GM19193 (cell line): ENCODE measurements at regions not wholly inside any gene's neighbourhood (a gene's known extent, or its start where the extent isn't known, plus 50 kb on each side); places are given as distances from the start of the nearest gene placed in this dataset.

Experiments
- POLR2A ChIP-seq: IDR thresholded peaks from 4 replicates; pipeline ENCODE4 v1.6.1; 2011; ENCODE audit not compliant: insufficient read depth, insufficient read length; ENCODE audit errors: extremely low read depth

DNA sequence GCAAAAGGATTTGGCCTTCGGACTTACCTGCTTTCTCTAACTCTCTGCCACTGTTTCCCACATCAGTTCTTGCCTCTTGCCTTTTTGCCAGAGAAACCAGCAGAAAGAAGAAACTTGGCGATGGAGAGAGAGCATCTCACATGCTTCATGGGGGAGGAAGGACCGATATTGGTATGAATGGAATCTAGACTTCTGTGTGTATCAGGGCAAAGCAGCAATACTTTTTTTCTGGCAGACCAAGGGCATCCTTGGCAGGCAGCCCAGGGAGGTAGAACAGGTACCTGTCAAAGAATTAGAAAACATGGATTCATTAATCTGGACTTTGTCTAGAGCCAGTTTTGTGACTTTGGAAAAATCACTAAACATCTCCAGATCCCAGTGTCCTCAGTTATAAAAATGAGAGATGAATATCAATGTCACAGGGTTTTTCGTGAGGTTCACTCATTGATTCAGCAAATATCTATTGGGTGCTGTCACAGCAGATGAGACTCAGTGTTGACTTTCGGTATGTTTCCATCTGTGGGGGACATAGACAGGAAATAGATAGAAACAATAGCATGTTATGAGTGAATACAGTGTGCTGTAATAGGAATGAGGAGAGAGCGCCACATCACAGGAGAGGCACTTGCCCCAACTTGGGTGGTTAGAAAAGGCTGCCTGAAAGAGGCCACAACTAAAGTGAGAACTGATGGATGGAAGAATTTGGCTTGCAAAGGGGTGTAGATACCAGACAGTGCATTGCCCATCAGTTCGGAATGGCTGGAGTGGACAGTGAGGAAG lies 114.1 kb downstream of the CD83 start:
- TF ChIP-seq POLR2A, result no peak

DNA sequence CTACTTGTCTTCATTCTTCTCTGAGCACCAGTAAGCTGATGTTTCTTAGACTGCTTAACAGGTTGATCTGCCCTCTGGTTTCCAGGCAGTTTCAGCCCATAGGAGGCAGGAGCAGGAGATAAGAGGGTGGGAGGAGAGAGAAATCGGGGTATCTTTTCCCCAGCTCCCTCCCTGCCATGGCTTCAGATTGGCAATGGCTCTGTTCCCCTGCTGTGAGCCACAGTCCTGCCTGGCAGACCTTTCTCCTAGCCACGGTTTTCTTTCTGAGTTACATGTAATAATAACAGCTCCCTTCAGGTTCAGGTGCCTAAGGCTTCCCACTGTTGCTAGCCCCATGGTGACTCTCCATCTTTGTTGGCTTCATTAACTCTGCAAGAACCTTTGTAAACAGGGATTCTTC lies 115.3 kb downstream of the CD83 start:
- no peak for TF ChIP-seq POLR2A

DNA sequence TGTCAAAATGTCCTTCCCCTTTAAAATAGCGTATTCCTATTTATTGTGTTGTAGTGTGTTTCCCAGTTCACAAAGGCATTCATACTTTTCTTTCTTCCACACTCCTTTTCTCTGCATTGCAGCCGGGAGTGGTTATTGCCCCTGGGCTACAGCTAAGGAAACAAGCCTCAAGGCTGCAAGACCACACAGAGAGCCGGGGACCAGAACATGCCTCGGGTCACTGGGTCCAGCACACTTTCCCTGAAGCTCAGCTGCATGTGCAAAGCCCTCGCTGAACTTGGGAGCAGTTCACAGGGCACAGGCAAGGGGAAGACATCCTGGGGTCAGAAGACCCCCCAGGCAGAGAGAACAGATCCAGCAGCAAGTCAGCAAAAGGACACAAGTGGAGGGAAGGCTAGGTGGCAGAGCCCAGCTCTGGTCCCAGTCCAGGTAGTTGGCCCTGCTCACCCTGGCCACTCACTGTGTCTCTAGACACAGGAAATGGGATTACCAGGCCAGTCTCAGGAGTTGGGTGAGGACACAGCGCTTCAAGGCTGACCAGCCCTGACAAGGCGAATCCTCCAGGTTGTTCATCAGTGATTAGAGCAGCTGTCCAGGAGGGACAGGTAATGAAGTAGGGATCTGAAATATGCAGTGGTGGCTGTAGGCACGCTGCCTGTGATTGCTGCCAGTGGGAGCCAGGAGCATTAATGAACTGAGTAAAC lies 118.2 kb downstream of the CD83 start:
- TF ChIP-seq POLR2A, result no peak

DNA sequence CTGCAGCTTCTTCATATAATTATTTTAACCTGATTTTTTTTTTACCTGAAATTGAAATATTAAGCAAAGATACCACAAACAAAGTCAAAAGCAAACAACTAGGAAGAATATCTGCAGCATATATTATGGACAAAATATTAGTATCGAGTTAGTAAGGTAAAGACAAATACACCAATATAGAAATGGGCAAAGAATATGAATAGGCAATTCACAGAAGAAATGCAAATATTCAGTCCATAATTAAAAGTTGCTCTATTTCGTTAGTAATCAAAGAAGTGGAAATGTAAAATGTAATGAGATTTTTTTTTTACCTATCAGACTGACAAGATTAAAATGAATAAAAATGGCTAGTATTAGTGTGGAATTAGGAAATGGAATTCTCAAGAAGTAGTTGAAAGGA lies 121.5 kb downstream of the CD83 start:
- no peak for TF ChIP-seq POLR2A

DNA sequence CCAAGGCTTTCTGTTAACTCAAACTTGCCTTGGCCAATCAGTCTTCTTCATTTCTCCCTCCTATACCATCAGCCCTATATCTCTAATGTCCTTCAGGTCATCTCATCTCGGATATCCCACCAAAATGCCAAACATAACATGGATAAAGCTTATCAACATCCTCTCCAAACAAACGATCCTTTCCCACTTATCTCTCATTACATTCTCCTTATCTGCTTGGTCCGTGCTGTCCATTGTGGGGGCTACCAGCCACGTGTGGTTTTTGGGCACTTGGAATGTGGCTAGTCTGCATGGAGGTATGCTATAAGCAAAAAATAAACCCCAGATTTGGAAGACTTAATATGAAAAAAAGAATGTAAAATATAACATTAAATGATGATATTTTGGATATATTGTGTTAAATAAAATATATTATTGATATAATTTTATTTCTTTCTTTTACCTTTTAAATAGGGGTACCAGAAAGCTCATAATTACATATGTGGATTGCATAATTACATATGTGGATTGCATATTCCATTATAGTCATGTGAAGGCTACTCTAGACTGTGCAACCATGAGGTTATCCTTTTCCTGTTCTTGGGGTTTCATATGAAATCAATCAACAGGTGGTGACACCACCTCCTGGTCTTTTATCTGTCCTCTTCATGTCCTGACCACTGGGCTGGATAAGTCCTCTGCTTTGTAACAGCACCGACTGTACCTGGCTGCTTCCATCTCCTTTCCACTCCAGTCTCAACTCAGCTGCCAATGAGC lies 123.0 kb downstream of the CD83 start:
- no peak for TF ChIP-seq POLR2A

DNA sequence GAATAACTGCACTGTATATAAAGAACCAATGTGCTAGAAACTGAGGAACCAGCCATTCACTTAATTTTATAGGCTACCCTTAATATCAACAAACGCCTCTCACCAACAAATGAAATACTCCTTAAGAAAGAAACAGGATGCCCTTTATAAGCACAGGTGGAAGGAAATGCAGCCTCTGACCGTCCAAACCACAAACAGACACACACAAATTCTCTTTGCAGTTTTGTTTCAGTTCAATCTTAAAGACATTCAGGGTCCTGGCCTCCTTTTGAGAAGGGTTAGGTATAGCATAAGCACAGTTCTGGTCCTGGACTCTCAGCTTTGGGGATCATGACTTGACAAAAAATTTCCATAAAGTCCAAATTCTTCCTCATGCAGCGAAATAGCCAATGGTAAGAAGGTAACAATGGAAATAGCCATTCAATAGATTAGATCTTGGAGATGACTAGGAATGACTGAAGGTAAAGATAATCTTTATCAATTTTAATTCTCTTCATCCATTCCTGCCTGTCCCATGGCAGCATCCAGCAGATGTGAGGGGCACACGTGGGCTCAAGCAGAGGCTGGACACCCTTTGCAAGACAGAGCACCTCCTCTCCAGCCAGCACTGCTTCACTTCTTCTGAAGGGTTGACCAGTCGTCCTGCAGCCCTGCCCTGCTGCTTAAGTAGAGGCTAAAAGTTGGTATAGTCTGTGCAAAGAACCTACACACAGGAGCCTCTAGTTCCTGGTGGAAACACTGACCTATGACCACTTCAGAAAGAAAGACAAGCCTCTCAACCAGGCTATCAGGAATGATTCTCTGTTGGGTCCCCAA lies 123.9 kb downstream of the CD83 start:
- TF ChIP-seq POLR2A, result no peak

DNA sequence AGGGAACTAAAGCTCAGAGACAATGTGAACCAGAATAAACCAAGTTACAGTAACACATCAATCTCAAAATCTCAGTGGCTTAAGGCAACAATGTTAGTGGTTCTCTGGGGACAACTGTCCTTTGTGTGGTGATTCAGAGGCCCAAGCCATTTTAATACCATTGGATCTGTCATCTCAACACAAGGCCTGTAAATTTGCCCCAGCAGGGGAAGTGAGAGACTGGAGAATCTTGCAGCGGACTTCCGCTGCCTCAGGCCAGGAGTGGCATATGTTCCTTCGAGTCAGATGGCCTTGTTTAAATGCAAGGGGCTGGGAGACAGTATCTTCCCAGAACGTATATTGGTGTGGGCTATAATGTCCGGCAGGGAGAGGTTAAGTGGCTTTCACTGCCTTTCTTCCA lies 126.0 kb downstream of the CD83 start:
- TF ChIP-seq POLR2A, result no peak

DNA sequence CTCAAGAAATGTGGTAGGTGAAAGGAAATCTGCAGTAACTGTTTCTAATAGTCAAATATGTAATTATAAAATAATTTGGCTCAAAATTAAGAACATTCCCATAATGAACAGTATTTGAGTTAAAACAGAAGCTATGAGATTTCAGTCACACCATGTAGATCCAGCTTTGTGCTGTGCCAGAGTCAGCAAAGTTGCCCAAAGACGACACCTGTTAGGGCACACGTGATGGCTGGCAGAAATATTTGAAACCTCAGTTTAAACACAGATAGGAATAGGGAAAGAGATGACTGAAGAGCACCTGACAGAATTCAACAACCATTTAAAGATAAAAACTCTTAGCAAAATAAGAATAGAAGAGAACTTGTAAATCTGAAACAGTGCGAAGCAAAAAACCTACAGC lies 129.3 kb downstream of the CD83 start:
- TF ChIP-seq POLR2A, result no peak

DNA sequence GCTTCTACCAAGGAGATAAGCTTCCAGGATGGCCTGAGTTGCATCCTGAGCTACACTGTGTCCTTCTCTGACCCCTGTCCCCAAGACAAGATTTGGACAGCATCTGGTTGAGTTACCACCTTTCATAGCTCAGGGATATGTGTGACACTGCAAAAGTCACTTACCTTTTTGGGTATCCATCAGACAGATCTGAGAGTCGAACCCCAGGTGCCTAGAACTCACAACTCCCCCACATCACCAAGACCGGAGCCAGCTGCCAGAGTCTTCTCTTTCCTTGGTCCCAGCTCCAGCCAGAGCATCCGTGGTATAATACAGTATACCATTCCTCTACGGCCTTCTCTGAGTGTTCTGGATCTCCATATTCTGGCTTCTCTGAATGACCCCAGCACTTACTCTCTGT lies 133.0 kb downstream of the CD83 start:
- TF ChIP-seq POLR2A, result no peak

DNA sequence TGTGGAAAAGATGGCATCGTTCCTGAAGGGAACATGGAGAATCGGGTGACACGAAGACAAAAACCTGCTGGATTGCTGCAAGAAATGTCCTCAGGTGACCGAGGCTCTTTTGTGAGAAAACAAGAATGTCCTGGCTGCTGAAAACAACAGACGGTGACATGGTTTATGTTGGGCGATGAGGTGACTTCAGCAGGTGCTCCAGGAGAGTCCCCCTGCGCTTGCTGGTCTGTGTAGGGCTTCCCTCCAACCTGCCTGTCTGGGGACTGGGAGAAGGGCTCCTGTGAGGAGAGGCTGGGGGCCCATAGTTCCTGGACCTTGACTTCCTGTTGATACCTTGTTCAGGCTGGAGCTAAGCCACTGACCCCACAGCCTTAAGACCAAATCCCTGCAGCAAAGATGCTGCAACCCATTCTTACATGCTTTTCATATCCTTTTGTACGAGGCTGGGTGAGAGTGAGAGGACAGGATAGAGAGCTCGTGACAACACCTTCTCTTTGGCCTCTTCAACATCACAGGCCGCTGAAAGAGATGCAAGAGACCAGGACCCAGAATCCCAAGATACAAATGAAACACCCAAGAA lies 134.8 kb downstream of the CD83 start:
- TF ChIP-seq POLR2A, result no peak

DNA sequence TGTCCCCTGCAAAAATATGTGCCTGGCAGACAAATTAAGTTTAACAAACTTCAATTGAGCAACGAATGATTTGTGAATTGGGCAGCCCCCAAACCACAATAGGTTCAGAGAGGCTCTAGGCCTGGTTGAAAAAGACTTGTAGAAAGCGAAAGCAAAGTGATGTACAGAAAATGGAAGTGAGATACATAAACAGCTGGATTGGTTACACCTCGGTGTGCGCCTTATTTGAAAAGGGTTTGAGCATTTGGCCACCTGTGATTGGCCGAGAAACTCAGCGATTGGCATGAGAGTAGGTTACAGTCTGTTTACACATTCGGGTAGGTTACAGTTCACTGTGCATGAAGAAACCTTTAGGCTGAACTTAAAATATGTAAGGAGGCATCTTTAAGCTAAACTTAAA lies 136.9 kb downstream of the CD83 start:
- no peak for TF ChIP-seq POLR2A

DNA sequence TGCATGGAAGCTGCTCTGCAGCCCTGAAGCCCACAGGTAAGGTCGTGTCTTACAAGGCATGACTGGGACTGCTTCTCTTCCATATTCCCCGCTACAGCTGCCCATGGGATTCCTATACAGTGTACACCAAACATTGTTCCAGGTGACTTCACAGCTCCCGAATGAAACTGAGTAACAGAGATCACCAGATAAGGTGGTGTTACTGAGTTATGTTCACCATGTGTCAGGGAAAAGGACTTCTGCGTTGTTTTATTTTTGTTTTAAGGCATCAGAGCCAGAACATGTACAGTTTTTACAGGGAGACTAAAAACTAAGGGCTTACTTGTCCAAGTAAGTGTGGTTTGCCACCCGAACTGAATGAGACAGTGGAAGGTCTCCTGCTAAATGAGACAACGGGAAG lies 138.3 kb downstream of the CD83 start:
- no peak for TF ChIP-seq POLR2A

DNA sequence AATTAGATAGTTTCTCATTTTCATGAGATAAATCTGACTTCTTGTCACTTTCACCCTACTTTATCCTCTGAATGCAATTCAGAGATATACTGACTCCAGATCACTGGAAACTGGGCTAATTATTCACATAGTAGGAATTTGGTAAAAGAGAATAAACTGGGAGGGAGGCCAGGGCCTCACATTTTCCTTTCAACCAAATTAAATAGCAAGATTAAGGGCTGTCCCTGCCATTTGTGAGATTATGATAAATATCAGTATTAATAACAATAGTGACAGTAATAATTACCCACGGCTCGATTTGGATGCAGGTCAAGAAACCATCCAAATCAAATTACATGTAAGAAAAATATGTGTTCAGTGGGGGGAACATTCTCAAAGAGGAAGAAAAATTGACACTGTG lies 140.5 kb downstream of the CD83 start:
- no peak for TF ChIP-seq POLR2A
